GM04504 (cell line): ENCODE measurements at regions not wholly inside any gene's neighbourhood (a gene's known extent, or its start where the extent isn't known, plus 50 kb on each side); places are given as distances from the start of the nearest gene placed in this dataset.
"Not testable (repeated sequence)": the region's sequence is repeated elsewhere in the genome, so short reads cannot be mapped to it uniquely, and the experiment has no call there.

Source experiments
- DNase-seq: peaks from one replicate; pipeline ENCODE4 v3.0.0-alpha.2; 2012; ENCODE audit warnings: low read depth

DNA sequence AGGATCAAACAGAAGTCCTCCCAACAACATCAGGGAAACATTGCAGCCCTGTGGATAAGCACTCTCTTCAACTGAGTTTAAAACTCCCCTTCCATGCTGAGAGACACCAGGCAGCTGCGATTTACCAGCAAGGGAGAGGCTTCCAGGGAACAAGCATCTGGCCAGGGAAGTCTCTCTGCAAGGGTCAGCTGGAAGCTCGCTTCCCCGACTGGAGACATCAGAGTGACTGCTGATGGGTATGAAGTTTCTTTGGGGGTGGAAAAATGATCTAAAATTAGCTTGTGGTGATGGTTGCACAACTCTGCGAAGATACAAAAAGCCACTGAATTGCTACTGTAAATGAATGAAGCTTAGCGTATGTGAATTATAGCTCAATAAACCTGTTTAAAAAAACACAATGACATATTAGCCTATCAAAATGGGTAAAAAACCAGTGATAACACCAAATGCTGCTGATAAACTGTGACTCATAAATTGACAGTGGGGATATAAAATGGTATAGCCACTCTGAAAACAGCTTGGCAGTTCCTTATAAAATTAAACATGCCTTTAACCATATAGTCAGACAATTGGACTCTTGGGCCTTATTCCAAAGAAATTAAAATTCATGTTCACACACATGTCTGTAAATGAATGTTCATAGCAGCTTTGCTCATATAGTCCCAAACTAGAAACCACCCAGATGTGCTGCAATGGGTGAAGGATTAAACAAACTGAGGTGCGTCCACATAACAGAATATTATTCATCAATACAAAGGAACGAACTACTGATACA is 1082.0 kb downstream of the SOCS6 start:
- DNase-seq = no peak

DNA sequence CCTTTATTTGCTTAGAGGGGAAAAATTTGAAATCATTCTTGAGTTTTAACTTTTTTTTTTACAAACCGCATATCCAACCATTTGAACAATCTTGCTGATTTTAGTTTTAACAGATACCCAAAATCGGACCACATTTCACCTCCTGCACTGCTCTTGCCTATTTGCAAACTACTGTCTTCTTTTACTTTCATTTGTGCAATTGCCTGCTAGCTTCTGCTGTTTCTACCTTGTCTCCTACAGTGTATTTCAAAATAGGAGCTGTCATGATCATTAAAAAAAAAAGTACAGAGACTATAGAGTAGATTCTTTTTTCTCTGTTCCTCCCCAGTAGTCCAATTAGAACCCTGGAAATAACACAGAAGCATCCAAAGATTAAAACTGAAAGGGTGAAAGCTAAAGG is 1081.2 kb downstream of the SOCS6 start:
- DNase-seq = no peak

- DNase-seq = no peak
These were observed 1073.3 kb downstream of the SOCS6 start for GRCh38 chr18:71362140-71362539.

GRCh38 chr18:71355599-71355998 is 1066.8 kb downstream of the SOCS6 start:
- DNase-seq = not testable (repeated sequence)

DNA sequence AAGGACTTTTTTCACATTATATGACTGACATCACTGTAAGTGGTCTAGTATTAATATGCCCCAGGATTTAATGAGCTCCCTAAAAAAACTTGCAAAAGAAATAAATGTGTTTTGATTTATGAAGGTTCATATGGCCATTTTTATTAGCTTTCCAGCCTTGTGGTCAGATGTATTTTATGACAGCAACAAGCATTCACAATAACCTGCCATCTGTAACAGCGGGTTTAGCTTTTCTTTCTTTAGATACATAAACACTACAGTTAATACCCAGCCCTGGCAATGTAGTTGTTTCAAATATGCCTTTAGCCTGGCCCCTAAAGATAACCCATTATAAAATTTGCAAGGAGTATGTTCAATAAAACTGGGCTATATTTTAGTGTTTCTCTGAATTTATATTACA is 1063.8 kb downstream of the SOCS6 start:
- DNase-seq = no peak

DNA sequence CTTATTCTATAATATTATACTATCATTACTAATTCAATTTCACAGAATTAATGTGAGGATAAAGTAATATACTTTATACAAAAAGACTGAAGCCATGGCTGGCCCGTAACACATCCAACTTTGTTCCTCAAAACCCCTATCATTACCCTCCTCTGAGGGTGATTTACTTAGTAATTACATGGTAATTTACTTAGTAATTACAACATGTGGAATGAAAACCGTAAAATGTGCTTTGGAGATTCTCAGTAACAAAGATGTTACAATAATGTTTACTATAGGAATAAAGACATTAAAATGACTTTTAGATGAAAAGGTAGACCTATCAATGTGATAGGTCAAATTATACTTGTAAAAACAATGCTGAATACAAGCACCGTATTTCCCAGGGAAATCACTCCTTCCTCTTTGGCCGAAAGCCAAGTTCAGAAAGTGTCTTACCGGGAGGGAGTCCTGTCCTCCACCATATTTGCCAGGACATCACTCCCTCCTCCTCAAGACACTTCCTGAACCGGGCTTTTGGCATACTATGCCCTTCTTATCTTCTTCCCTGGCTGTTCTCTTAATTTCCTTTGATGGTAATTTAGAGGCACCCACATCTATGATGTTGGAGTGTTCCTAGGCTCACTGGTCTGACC is 1047.8 kb downstream of the SOCS6 start:
- no peak for DNase-seq

- DNase-seq = no peak
These were observed 1040.7 kb downstream of the SOCS6 start for GRCh38 chr18:71329563-71329962.

DNA sequence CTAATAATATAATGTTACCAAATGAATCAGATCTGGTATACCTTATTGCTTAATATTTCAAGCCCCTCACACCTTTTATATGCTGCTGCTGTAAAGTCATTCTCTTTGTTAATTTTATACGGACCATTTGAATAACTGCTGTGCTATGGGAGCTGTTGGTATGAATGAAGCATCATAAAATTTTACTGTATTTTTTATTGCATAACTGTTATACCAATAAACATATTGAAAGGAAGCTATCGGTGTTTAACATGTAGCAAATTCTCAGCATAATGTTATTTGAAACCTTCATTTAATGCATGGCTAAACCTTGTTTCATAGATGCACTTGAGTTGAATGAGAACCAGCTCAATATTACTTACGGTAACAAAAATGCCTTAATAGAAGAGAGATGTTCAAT is 1040.3 kb downstream of the SOCS6 start:
- no peak for DNase-seq

- no peak for DNase-seq
These were observed 1039.0 kb downstream of the SOCS6 start for GRCh38 chr18:71327850-71328249.

- no peak for DNase-seq
These were observed 1038.6 kb downstream of the SOCS6 start for GRCh38 chr18:71327441-71327840.

GRCh38 chr18:71326826-71327225 is 1038.0 kb downstream of the SOCS6 start:
- no peak for DNase-seq

DNA sequence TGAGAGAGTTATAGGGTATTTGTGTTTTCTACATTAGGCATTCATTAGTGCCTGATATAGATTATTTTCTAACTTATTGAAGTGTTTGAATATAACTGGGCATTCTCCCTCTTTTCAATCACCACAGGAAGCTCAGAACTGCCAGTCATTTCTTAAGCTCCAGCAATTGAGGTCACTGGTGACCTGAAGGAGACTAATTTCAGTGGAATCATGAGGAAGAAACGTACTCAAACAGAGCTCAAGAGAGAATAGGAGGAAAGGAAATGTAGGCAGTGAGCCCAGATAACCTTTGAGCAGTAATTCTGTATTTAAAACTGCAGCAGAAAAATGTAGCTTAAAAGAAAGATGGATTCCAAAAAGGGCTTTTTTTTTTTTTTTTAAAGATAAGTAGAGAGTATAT is 1035.5 kb downstream of the SOCS6 start:
- DNase-seq = no peak

- no peak for DNase-seq
These were observed 1033.4 kb downstream of the SOCS6 start for GRCh38 chr18:71322201-71322600.

DNA sequence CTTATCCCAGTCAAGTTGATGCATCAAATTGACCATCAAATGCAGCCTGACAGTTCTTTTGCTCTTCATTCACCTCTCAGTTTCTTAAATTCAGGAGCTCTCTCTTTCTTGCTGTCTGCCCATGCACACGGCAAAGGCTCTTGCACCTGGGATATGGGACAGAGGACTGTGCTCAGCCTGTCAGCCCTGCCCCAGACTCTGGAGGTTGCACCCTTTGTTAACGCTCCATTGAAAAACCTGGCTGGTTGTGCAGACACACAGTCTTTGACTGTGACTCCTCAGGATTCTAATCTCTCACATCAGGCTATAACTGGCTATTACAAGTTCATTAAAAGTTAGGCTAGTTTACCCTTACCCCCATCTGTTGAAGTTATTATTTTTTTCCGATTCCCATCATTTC is 1032.5 kb downstream of the SOCS6 start:
- no peak for DNase-seq

- no peak for DNase-seq
These were observed 1016.0 kb downstream of the SOCS6 start for GRCh38 chr18:71304856-71305255.

GRCh38 chr18:71303743-71304142 is 1014.9 kb downstream of the SOCS6 start:
- not testable (repeated sequence) for DNase-seq

- no peak for DNase-seq
These were observed 1012.8 kb downstream of the SOCS6 start for GRCh38 chr18:71301596-71301995.

DNA sequence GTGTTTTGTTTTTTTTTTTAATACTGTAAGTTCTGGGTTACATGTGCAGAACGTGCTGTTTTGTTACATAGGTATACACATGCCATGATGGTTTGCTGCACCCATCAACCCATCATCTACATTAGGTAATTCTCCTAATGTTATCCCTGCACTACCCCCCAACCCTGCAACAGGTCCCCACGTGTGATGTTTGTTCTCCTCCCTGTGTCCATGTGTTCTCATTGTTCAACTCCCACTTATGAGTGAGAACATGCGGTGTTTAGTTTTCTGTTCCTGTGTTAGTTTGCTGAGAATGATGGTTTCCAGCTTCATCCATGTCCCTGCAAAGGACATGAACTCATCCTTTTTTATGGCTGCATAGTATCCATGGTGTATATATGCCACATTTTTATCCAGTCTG is 1005.4 kb downstream of the SOCS6 start:
- DNase-seq = not testable (repeated sequence)

DNA sequence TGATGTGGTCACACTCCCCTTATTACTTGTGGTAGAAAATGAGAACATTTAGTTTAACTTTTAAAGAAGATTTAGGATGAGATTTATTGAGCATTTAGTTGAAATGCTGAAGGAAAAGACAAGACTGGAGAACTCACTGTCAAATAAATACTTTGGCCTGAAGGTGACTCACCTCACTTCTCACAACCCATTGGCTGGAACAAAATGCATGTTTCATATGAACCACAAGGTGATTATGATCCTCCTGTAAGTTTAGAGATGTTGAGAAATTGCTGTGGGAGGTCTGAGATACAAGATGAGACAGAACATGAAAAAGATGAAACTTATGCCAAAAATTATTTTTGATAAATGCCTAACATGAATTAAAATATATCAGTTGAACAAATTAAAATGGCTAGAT is 1004.5 kb downstream of the SOCS6 start:
- no peak for DNase-seq

DNA sequence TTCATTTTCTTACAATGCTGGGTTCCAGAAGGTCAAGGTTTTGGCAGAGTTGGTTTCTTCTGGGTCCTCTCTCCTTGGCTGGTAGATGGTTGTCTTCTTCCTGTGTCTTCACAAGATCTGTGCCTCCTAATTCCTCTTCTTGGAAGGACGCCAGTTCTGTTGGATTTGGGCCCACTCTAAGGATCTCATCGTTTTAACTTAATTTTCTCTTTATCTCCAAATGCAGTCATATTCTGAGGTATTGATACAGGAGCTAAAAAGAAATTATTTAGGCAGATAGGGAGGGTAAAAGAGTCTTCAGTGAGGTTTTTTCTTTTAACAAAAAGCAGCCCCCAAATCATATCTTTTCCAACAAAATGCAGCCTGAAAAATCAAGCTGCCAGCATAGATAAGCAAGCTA is 998.4 kb downstream of the SOCS6 start:
- no peak for DNase-seq

GRCh38 chr18:71252351-71252865 is 963.6 kb downstream of the SOCS6 start:
- DNase-seq = no peak

- no peak for DNase-seq
These were observed 961.3 kb downstream of the SOCS6 start for GRCh38 chr18:71250191-71250590.

GRCh38 chr18:71249791-71250190 is 960.9 kb downstream of the SOCS6 start:
- no peak for DNase-seq

- no peak for DNase-seq
These were observed 954.1 kb downstream of the SOCS6 start for GRCh38 chr18:71242981-71243380.
